SK-N-SH (cell line): ENCODE measurements at regions not wholly inside any gene's neighbourhood (a gene's known extent, or its start where the extent isn't known, plus 50 kb on each side); places are given as distances from the start of the nearest gene placed in this dataset.

Experiments
- CTCF ChIA-PET: fragments of 300-600, 350-600 bp; formaldehyde crosslinking; extraction: SDS; loops from one replicate; lab custom pipeline; 2021; lab: Yijun Ruan, JAX
- POLR2A ChIA-PET: fragments of 350-600 bp; sonication (Branson Sonifier 250); formaldehyde crosslinking; extraction: SDS; loops from one replicate; lab custom pipeline; 2020; ENCODE audit warnings: antibody characterized with exemption, inconsistent platforms; lab: Yijun Ruan, JAX
- DNase-seq: peaks from one replicate; pipeline ENCODE4 v3.0.0; 2012
- H2AFZ ChIP-seq: fragments of 200-600 bp; sonication (generic); 2 replicates; pipeline ENCODE4 v1.8.1; 2016; ENCODE audit warnings: antibody characterized with exemption, mild to moderate bottlenecking, low read depth
- H3F3A ChIP-seq: fragments of 200-600 bp; sonication (generic); replicated peaks from 2 replicates; pipeline ENCODE3; 2016; ENCODE audit warnings: antibody characterized with exemption, mild to moderate bottlenecking; ENCODE audit not compliant: insufficient read depth
- H3K27ac ChIP-seq, 2 experiments: fragments of 200-500 bp in 1 of 2; fragments of 200-600 bp in 1 of 2; sonication (Bioruptor generic) in 1 of 2; sonication (generic), shearing (Covaris generic) in 1 of 2; 2 replicates each; pipeline versions ENCODE4 v1.5.1 to v1.6.1; 2014 to 2016; ENCODE audit warnings: low read depth in 2 of 2, inconsistent platforms in 1 of 2, low read length in 1 of 2, mild to moderate bottlenecking in 1 of 2, mixed read lengths in 1 of 2
- H3K27me3 ChIP-seq: fragments of 200-600 bp; sonication (generic), shearing (Covaris generic); 2 replicates; pipeline ENCODE4 v1.6.1; 2016; ENCODE audit warnings: mixed run types; ENCODE audit not compliant: insufficient read depth
- H3K36me3 ChIP-seq, 2 experiments: fragments of 200-500 bp in 1 of 2; fragments of 200-600 bp in 1 of 2; sonication (Bioruptor generic) in 1 of 2; sonication (generic) in 1 of 2; replicated peaks in 1 of 2; 2 replicates each; pipeline versions ENCODE3 to v1.5.1; 2014 to 2016; ENCODE audit warnings: low read length in 1 of 2, mild to moderate bottlenecking in 1 of 2; ENCODE audit not compliant: insufficient read depth in 2 of 2, control insufficient read depth in 1 of 2
- H3K4me1 ChIP-seq, 2 experiments: fragments of 200-500 bp in 1 of 2; fragments of 200-600 bp in 1 of 2; sonication (Bioruptor generic) in 1 of 2; sonication (generic), shearing (Covaris generic) in 1 of 2; 2 replicates each; pipeline versions ENCODE4 v1.5.1 to v1.6.1; 2014 to 2016; ENCODE audit warnings: low read depth in 1 of 2, low read length in 1 of 2, mixed run types in 1 of 2; ENCODE audit not compliant: insufficient read depth in 2 of 2, control insufficient read depth in 1 of 2
- H3K4me2 ChIP-seq: fragments of 200-600 bp; sonication (generic), shearing (Covaris generic); 2 replicates; pipeline ENCODE4 v1.6.1; 2017; ENCODE audit warnings: mixed run types
- H3K4me3 ChIP-seq, 2 experiments: fragments of 200-500 bp in 1 of 2; fragments of 200-600 bp in 1 of 2; sonication (Bioruptor generic) in 1 of 2; sonication (generic), shearing (Covaris generic) in 1 of 2; 2 replicates each; pipeline versions ENCODE4 v1.5.1 to v1.8.1; 2014 to 2016; ENCODE audit warnings: low read depth in 2 of 2, inconsistent platforms in 1 of 2, low read length in 1 of 2, mild to moderate bottlenecking in 1 of 2, mixed read lengths in 1 of 2, moderate library complexity in 1 of 2
- H3K79me2 ChIP-seq: fragments of 200-600 bp; sonication (generic); 2 replicates; pipeline ENCODE4 v1.8.1; 2017; ENCODE audit warnings: mild to moderate bottlenecking; ENCODE audit not compliant: insufficient read depth
- H3K9ac ChIP-seq: fragments of 200-600 bp; sonication (generic); 2 replicates; pipeline ENCODE4 v1.6.1; 2017; ENCODE audit warnings: mixed run types
- H3K9me2 ChIP-seq: fragments of 200-600 bp; sonication (generic); 2 replicates; pipeline ENCODE4 v1.6.1; 2017; ENCODE audit warnings: mixed run types
- H3K9me3 ChIP-seq: fragments of 200-600 bp; sonication (generic); 2 replicates; pipeline ENCODE4 v1.6.1; 2017; ENCODE audit warnings: mixed run types, mild to moderate bottlenecking, moderate library complexity
- H4K20me1 ChIP-seq: fragments of 200-600 bp; sonication (generic); 2 replicates; pipeline ENCODE4 v1.6.1; 2017; ENCODE audit warnings: mild to moderate bottlenecking, mixed run types; ENCODE audit not compliant: insufficient read depth
- CHD2 ChIP-seq: fragments of 150-350 bp; IDR thresholded peaks from 2 replicates; pipeline ENCODE4 v1.6.1; 2018; ENCODE audit warnings: low read length; ENCODE audit not compliant: partially characterized antibody
- CTCF ChIP-seq: fragments of 200-600 bp; sonication (generic); IDR thresholded peaks from 2 replicates; pipeline ENCODE4 v1.6.1; 2017; ENCODE audit warnings: antibody characterized with exemption, mild to moderate bottlenecking, moderate library complexity
- ELF1 ChIP-seq: IDR thresholded peaks from 2 replicates; pipeline ENCODE4 v1.4.0; 2012
- FOXJ3 ChIP-seq: sonication (generic); formaldehyde crosslinking; IDR thresholded peaks from 2 replicates; pipeline ENCODE4 v1.5.1; 2020; ENCODE audit warnings: mild to moderate bottlenecking, missing genetic modification reagents
- FOXM1 ChIP-seq: IDR thresholded peaks from 2 replicates; pipeline ENCODE4 v1.4.0; 2012; ENCODE audit warnings: low read depth, mild to moderate bottlenecking
- MAX ChIP-seq: IDR thresholded peaks from 2 replicates; pipeline ENCODE4 v1.4.0; 2012; ENCODE audit warnings: low read depth
- MEF2A ChIP-seq: IDR thresholded peaks from 2 replicates; pipeline ENCODE4 v1.4.0; 2012; ENCODE audit warnings: low read depth, borderline replicate concordance
- MXI1 ChIP-seq: IDR thresholded peaks from 2 replicates; pipeline ENCODE4 v1.6.1; 2012; ENCODE audit warnings: mild to moderate bottlenecking, low read depth, low read length, improper control_type of control experiment
- NFIC ChIP-seq: IDR thresholded peaks from 2 replicates; pipeline ENCODE4 v1.4.0; 2012; ENCODE audit warnings: borderline replicate concordance
- NRF1 ChIP-seq: IDR thresholded peaks from 2 replicates; pipeline ENCODE4 v1.6.1; 2012; ENCODE audit warnings: low read depth, mild to moderate bottlenecking, low read length
- PBX3 ChIP-seq: IDR thresholded peaks from 2 replicates; pipeline ENCODE4; 2012
- POLR2AphosphoS5 ChIP-seq: IDR thresholded peaks from 2 replicates; pipeline ENCODE4 v1.6.1; 2012; ENCODE audit warnings: low read depth, low read length
- RAD21 ChIP-seq: IDR thresholded peaks from 2 replicates; pipeline ENCODE4 v1.6.1; 2012; ENCODE audit warnings: mild to moderate bottlenecking, low read length
- RFX5 ChIP-seq: IDR thresholded peaks from 2 replicates; pipeline ENCODE4 v1.6.1; 2012; ENCODE audit warnings: mild to moderate bottlenecking, improper control_type of control experiment, low read length
- SIN3A ChIP-seq: IDR thresholded peaks from 2 replicates; pipeline ENCODE4 v1.6.1; 2012; ENCODE audit warnings: low read depth, mild to moderate bottlenecking, low read length, moderate library complexity, borderline replicate concordance
- TCF12 ChIP-seq: IDR thresholded peaks from 2 replicates; pipeline ENCODE4 v1.4.0; 2012
- TEAD4 ChIP-seq: IDR thresholded peaks from 2 replicates; pipeline ENCODE4 v1.4.0; 2012; ENCODE audit warnings: mild to moderate bottlenecking, borderline replicate concordance; ENCODE audit not compliant: insufficient read depth
- USF1 ChIP-seq: IDR thresholded peaks from 2 replicates; pipeline ENCODE4 v1.4.0; 2012; ENCODE audit warnings: low read depth, borderline replicate concordance
- ZBTB33 ChIP-seq: IDR thresholded peaks from 2 replicates; pipeline ENCODE4 v1.4.0; 2012; ENCODE audit warnings: low read depth, borderline replicate concordance

GRCh38 chr4:43332052-43332425 lies 439.5 kb downstream of the GRXCR1 start:
- Histone ChIP-seq H3K79me2 (no peaks in the 10 kb centered on the region), H3K4me3 (no peak overlapping the region), H3K36me3 (no peaks in the 10 kb centered on the region), H3K4me1 (peaks cover 0 to 12% of the 10 kb centered on the region in 2 experiments; a peak in 1 of 4 replicates), H3K9me2 (no peaks in the 10 kb centered on the region), H2AFZ (peak overlapping the region; percentile 41; the same call in 1 of the 2 replicates), H3K9me3 (no peaks in the 10 kb centered on the region), H4K20me1 (no peaks in the 10 kb centered on the region), H3K27ac (peak overlapping the region in 1 of 2 experiments; percentile 81; a peak in 2 of 4 replicates), H3K9ac (no peak overlapping the region), H3F3A (peaks cover 26% of the 10 kb centered on the region), H3K27me3 (no peaks in the 10 kb centered on the region), H3K4me2 (peak overlapping the region; percentile 45; the same call in 1 of the 2 replicates)
- POLR2A ChIA-PET = no interaction called here
- TF ChIP-seq NRF1 (no peak), MXI1 (no peak), RAD21 (no peak), TCF12 (no peak), POLR2AphosphoS5 (no peak), ZBTB33 (no peak), PBX3 (no peak), NFIC (no peak), CTCF (no peak), MAX (no peak), FOXM1 (no peak), SIN3A (no peak), ELF1 (no peak), USF1 (no peak), FOXJ3 (no peak), MEF2A (no peak), CHD2 (no peak), TEAD4 (no peak), RFX5 (no peak)
- no peak for DNase-seq
- CTCF ChIA-PET = no interaction called here
